Esophagus muscularis mucosa (tissue), 3 donors: ENCODE measurements at regions not wholly inside any gene's neighbourhood (a gene's known extent, or its start where the extent isn't known, plus 50 kb on each side); places are given as distances from the start of the nearest gene placed in this dataset.

Experiments used
- POLR2A ChIP-seq: fragments of 450-650 bp; IDR thresholded peaks from one replicate; pipeline ENCODE4 v1.6.1; 2017; ENCODE audit warnings: antibody characterized with exemption, moderate library complexity, mild to moderate bottlenecking, low read depth
- POLR2AphosphoS5 ChIP-seq, 2 donors: sonication (generic); formaldehyde crosslinking; IDR thresholded peaks; one replicate each; pipeline ENCODE4 v1.6.1; 2017; ENCODE audit warnings: antibody characterized with exemption in 2 of 2
- TF ChIP-seq, protein P1 (sequence below), 3 experiments: fragments of 200-600 bp in 2 of 3; fragments of 450-650 bp in 1 of 3; sonication (generic) in 2 of 3; IDR thresholded peaks; one replicate each; pipeline ENCODE4 v1.5.1; 2017 to 2019; ENCODE audit warnings: antibody characterized with exemption in 3 of 3, mild to moderate bottlenecking in 2 of 3, moderate library complexity in 1 of 3

- TF ChIP-seq, protein P1, sequence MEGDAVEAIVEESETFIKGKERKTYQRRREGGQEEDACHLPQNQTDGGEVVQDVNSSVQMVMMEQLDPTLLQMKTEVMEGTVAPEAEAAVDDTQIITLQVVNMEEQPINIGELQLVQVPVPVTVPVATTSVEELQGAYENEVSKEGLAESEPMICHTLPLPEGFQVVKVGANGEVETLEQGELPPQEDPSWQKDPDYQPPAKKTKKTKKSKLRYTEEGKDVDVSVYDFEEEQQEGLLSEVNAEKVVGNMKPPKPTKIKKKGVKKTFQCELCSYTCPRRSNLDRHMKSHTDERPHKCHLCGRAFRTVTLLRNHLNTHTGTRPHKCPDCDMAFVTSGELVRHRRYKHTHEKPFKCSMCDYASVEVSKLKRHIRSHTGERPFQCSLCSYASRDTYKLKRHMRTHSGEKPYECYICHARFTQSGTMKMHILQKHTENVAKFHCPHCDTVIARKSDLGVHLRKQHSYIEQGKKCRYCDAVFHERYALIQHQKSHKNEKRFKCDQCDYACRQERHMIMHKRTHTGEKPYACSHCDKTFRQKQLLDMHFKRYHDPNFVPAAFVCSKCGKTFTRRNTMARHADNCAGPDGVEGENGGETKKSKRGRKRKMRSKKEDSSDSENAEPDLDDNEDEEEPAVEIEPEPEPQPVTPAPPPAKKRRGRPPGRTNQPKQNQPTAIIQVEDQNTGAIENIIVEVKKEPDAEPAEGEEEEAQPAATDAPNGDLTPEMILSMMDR (IDR thresholded peaks at IDR 0.05): no peak
- TF ChIP-seq POLR2A: no peak
- TF ChIP-seq POLR2AphosphoS5 (IDR thresholded peaks at IDR 0.05): no peak
Measured at GRCh38 chr6:2575236-2575635, 175.5 kb downstream of the MYLK4 start.
